Motor neuron (in vitro differentiated cells): ENCODE measurements at regions not wholly inside any gene's neighbourhood (a gene's known extent, or its start where the extent isn't known, plus 50 kb on each side); places are given as distances from the start of the nearest gene placed in this dataset.
A peak's percentile ranks its signal among the peaks of the same experiment; 100 is the strongest.
"Not testable (repeated sequence)": the region's sequence is repeated elsewhere in the genome, so short reads cannot be mapped to it uniquely, and the experiment has no call there.

Source experiments
- ATAC-seq, 8 experiments: fragments of 200-7000 bp; cut with Tn5 transposase; replicated peaks in 6 of 8; 2 replicates each; pipeline ENCODE4 v1.8.0; 2021; ENCODE audit warnings: mild to moderate bottlenecking in 8 of 8, moderate library complexity in 8 of 8
- H3K27ac ChIP-seq, 2 donors: fragments of 250-450 bp; sonication (Bioruptor Pico); 2 replicates each; pipeline ENCODE4 v1.9.0; 2021; ENCODE audit warnings: antibody characterized with exemption in 2 of 2, mild to moderate bottlenecking in 2 of 2, moderate library complexity in 1 of 2
- H3K4me1 ChIP-seq, 2 donors: fragments of 250-450 bp; sonication (Bioruptor Pico); replicated peaks in 1 of 2; 2 replicates each; pipeline ENCODE4 v1.6.1; 2021; ENCODE audit warnings: antibody characterized with exemption in 2 of 2, mild to moderate bottlenecking in 2 of 2, moderate library complexity in 1 of 2
- H3K4me3 ChIP-seq, 5 donors: fragments of 250-450 bp; sonication (Bioruptor Pico); 2 replicates each; pipeline ENCODE4 v1.9.0; 2021; ENCODE audit warnings: antibody characterized with exemption in 5 of 5, mild to moderate bottlenecking in 5 of 5, moderate library complexity in 4 of 5
- WGBS, 10 experiments: fragments of 450-650 bp; shearing (Covaris generic); methylation state at CpG; one replicate each; pipeline ENCODE4 v1.0.0; 2022; 5-methylcytosine and 5-hydroxymethylcytosine counted together
- in situ Hi-C, 9 experiments: fragments of 400-800 bp; cut with MboI; loops; one replicate each; pipeline ENCODE4 v1.15.0; 2021; ENCODE audit warnings: low sequenced_read_pairs in 9 of 9, low pct_unique_long_range_greater_than_20kb in 2 of 9; ENCODE audit not compliant: unreplicated experiment in 9 of 9

DNA sequence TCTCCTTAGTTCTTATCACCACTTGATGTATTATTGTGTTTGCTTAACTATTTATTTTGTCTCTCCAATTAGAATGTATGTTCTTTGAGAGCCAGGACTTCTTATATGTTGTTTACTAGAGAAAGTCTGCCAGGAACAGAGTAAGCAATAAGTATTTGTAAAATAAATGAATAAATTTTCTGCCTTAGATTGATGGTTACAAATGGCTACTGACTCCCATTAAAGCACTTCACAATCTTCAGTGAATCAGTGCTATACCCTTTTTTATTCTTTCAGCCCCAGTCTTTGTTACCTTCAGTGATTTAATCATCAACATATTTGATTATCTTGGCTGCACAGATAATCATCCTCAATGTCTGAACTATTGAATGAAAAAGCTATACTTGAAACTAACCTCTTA, 197.1 kb upstream of the TMEM196 start:
- Histone ChIP-seq H3K4me3 (no peak overlapping the region), H3K27ac (no peak overlapping the region), H3K4me1 (peaks cover 0 to 3% of the 10 kb centered on the region in 2 donors)
- ATAC-seq: no peak
- in situ Hi-C loops: no loop called here

DNA sequence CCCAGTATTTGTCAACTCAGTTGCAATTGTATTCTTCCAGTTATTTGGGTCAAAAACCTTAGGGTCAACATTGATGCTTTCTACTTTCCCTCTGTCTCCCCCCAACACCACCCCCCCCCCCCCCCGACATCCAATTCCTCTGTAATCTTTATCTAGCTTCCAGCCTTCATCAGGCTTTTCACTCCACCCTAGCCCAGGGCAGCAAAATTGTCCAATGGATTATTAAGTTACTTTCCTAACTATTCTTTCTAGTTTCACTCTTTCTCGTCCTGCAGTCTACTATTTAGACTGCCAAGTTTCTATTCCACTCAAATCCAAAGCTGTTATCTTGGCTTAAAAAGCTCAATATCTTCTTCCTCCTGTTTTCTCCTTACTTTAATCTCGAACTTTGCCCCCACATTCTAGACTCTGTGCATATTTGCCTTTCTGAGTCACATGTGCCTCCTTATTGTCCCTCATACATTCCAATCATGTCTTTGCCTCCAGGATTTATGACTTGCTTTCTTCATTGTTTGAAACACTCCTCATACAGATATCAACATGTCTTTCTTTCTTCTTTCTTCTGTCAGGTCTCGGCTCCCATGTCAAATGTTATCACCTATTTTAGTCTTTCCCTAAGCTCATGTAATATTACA, 196.6 kb upstream of the TMEM196 start:
- H3K4me1 ChIP-seq: peaks cover 0 to 3% of the 10 kb centered on the region in 2 donors
- ATAC-seq: peak in 4 of 8 experiments; percentile 35 to 86 (median 48)
- no peak overlapping the region for H3K4me3 ChIP-seq
- 16 to 81% (median 39%) methylated on average over 2 to 3 of the region's 4 CpGs; no CpG with 5 or more reads in 1 of the 10 experiments for WGBS, 10 experiments
- H3K27ac ChIP-seq: no peak overlapping the region
- in situ Hi-C loops: no loop called here

DNA sequence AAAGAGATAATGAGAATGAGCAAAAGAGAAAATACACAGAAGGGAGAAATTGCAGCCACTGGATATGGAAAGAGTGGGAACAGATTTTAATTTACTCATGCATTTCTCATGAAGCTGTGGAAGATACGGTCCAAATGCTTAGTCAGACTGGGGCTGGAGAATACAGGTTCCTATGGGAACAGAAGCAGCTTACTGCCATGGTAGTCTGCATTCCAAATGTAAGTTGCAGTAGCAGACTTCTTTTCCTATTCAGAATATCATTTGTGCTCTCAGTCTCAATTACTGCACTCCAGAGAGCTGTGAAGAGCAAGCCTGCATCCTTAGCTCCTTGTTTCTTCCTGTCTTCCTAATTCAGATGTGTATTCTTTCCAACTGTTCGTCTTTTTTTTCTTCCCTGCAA, 190.8 kb upstream of the TMEM196 start:
- peaks cover 8 to 12% of the 10 kb centered on the region in 2 donors for H3K4me1 ChIP-seq
- in situ Hi-C loops: no loop called here
- WGBS, 10 experiments: 13 to 75% (median 48%) methylated on average over 2 of the region's 2 CpGs; no CpG with 5 or more reads in 1 of the 10 experiments
- peak in 7 of 8 experiments; percentile 35 to 84 (median 63) for ATAC-seq
- no peak overlapping the region for H3K4me3 ChIP-seq
- no peak overlapping the region for H3K27ac ChIP-seq

DNA sequence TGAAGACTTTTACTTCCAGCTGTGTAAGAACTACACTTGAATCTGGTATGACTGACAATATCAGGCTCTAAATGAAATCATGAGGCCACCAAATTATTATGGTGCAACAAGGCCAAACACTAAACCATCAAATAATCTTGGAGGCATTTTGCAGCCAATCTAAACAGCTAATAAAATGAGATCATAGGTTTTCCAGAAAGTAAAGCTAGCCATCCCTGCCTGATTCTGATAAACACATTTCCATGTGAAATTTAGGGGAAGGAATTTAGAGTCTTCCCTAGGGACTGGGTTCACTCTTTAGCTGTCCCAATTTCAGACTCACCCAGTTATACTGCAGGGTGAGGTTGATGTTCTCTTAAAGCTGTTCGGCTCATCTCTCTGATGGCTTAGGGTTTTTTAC, 190.3 kb upstream of the TMEM196 start:
- WGBS, 10 experiments: 0 to 100% (median 89%) methylated on average over 1 of the region's 1 CpG; no CpG with 5 or more reads in 2 of the 10 experiments
- in situ Hi-C loops: no loop called here
- Histone ChIP-seq H3K4me3 (no peak overlapping the region), H3K27ac (no peak overlapping the region), H3K4me1 (peaks cover 8 to 12% of the 10 kb centered on the region in 2 donors)
- ATAC-seq: no peak

DNA sequence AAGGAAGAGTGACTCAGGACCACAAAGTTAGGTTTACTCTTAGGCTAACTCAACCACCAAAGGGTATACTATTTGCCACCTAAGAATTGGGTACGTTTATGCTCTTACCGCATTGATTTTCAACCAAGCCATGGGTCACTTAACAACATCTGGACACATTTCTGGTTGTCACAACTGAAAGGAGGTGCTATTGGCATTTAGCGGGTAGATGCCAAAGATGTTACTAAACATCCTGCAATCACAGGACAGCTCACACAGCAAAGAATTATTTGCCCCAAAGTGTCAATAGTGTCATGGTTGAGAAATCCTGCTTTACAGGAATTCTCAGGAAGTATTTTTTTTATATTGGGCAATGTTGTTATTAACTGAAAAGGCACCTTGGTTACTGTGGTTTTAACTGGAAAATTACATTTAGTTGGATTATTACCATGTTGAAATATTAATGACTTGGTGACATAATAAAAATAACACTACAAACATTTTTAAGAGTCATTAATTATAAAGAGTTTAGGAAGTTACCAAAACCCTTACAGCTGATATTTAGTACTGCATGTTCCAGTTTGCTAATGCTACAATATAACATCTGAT, 185.0 kb upstream of the TMEM196 start:
- Histone ChIP-seq H3K4me1 (no peaks in the 10 kb centered on the region), H3K27ac (no peak overlapping the region), H3K4me3 (no peak overlapping the region)
- no peak for ATAC-seq
- 0 to 100% (median 86%) methylated on average over 1 to 3 of the region's 3 CpGs; no CpG with 5 or more reads in 3 of the 10 experiments for WGBS, 10 experiments
- in situ Hi-C loops: no loop called here

DNA sequence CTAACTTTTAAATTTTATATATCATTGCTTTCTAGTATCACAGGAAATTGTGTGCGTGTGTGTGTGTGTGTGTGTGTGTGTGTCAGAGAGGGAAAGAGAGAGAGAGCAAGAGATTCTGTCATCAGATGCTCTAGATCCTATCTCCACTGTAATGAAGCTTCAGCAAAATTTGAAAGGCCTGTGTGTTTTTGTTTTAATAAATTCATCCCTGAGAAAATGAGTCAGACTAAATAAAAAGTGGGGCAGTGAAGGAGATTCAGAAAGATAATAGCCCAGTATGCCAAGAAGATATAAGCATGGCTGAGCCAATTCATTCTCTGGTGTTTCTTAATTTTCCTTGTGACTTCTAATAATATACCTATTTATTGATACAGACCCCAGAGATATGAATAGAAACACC, 184.2 kb upstream of the TMEM196 start:
- no peak for ATAC-seq
- Histone ChIP-seq H3K4me3 (no peak overlapping the region), H3K27ac (no peak overlapping the region), H3K4me1 (no peaks in the 10 kb centered on the region)
- WGBS, 10 experiments: 14 to 100% (median 63%) methylated on average over 1 of the region's 1 CpG; no CpG with 5 or more reads in 4 of the 10 experiments
- in situ Hi-C loops: no loop called here

DNA sequence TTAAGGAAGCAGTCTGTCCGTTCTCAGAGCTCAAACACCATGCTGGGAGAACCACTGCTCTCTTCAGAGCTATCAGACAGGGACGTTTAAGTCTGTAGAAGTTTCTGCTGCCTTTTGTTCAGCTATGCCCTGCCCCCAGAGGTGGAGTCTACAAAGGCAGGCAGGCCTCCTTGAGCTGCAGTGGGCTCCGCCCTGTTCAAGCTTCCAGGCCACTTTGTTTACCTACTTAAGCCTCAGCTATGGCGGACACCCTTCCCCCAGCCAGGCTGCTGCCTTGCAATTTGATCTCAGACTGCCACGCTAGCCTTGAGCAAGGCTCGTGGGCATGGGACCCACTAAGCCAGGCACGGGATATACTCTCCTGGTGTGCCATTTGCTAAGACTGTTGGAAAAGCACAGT, 180.7 kb upstream of the TMEM196 start:
- in situ Hi-C loops, ATAC-seq, H3K27ac ChIP-seq, H3K4me3 ChIP-seq, H3K4me1 ChIP-seq: not testable (repeated sequence)
- 20 to 90% (median 71%) methylated on average over 1 to 6 of the region's 7 CpGs; no CpG with 5 or more reads in 4 of the 10 experiments for WGBS, 10 experiments

DNA sequence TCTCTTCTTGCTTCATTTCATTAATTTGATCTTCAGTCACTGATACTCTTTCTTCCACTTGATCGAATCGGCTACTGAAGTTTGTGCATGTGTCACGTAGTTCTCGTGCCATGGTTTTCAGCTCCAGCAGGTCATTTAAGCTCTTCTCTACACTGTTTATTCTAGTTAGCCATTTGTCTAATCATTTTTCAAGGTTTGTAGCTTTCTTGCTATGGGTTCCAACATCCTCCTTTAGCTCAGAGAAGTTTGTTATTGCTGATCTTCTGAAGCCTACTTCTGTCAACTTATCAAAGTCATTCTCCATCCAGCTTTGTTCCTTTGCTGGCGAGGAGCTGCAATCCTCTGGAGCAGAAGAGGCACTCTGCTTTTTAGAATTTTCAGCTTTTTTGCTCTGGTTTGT, 180.0 kb upstream of the TMEM196 start:
- H3K4me1 ChIP-seq, H3K27ac ChIP-seq, in situ Hi-C loops, H3K4me3 ChIP-seq, ATAC-seq: not testable (repeated sequence)
- 81 to 98% (median 92%) methylated on average over 4 to 5 of the region's 5 CpGs for WGBS, 10 experiments

DNA sequence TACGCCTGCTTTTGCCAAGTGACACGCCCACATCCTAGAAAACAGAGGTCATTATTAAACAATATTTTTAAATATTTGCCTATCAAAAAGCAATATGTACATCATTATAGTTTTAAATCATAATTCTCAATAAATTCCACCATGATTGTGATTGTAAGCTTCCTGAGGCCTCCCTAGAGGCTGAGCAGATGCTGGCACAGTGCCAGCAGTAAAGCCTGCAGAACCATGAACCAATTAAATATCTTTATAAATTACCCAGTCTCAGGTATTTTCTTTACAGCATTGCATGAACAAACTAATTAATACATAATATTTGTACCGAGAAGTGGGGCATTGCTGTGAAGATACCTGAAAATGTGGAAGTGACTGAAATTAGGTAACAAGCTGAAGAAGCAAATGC, 174.7 kb upstream of the TMEM196 start:
- Histone ChIP-seq H3K4me3 (no peak overlapping the region), H3K4me1 (peaks cover 7 to 18% of the 10 kb centered on the region in 2 donors), H3K27ac (no peak overlapping the region)
- no peak for ATAC-seq
- in situ Hi-C loops: no loop called here
- 30 to 100% (median 59%) methylated on average over 1 to 3 of the region's 3 CpGs for WGBS, 10 experiments

DNA sequence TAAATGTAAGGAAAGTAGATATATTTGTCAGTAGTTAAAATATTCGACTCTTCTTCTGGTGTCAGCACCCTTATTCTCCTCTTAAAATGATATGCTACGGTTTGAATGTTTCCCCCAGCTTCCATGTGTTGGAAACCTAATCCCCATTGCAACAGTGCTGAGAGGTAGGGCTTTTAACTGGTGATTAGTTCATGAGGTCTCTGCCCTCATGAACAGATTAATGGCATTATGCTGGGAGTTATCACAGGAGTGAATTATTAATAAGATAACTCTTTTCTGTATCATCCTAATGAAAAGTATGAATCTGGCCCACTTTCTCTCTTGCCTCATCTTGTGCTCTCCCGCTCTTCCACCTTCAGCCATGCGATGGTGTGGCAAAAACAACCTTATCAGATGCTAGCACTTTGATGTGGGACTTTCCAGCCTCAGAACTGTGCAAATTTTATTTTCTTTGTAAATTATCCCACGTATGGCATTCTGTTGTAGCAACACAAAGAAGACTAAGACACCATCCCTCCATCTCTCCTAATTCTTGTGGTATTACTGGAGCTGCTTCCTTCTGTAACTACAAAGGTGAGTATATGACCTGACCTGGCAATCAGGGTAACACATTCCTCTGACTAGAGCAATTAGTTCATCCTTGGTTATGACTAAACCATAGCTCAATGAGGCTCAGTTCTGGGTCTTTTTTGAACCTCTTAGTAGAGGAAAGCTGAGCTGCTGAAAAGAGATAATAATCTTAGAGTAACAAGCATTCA, 171.1 kb upstream of the TMEM196 start:
- Histone ChIP-seq H3K4me1 (peaks cover 11 to 39% of the 10 kb centered on the region in 2 donors), H3K27ac (peak overlapping the region in 1 of 2 donors; percentile 30), H3K4me3 (no peak overlapping the region)
- ATAC-seq: peak in 2 of 8 experiments; percentile 6 to 19
- WGBS, 10 experiments: 40 to 100% (median 77%) methylated on average over 1 to 5 of the region's 5 CpGs
- in situ Hi-C loops: no loop called here

DNA sequence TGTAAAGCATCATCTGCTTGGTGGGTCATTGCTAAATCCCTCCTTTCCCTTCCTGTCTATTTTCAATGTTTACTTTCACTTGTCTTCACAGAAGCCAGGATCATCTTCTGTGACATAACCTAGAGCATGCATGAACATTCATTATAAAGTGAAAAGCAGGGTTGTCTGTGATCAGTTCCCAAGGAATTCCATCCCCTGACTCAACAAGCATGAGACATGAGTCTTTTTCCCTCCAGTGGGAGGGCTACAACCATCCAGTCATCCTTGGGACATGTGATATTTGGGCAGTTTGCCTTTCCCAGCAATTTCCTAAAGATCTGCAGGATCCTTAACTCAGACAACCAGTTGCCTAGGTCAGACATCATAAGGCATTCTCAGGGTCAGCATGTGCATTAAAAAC, 166.3 kb upstream of the TMEM196 start:
- in situ Hi-C loops: no loop called here
- ATAC-seq: peak in 3 of 8 experiments; percentile 37 to 69 (median 50)
- Histone ChIP-seq H3K27ac (no peak overlapping the region), H3K4me1 (peaks cover 11 to 37% of the 10 kb centered on the region in 2 donors), H3K4me3 (no peak overlapping the region)

DNA sequence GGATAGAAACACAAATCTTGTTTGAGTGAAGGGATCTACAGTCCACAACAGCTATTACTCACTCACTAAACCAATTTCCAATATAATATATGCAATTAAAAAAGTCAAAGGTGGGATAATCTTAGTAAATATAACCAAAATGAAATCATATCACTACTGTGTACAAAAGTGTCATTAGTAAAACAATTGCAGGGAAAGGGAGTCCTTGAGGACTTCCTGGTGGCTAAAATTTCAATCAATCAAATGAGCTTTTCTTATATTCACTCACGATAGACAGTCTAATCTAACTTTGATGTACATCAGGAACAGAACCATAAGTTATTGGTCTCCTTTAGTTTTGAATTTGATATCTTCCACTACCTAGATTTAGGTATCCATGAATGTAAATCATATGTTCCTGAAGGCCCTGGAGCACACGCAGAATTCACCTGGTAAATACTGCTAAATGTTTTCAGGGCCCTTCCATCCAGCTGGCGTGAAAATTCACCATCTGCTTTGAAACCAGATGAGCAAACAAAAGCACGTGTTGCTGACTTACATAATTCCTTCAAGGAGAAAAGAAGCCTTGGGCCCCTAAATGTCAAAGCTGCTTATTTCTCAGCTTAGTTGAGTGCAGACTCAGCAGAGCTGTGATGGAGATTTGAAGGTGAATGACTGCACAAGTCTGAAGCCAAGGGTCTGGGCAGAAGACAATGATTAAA, 159.3 kb upstream of the TMEM196 start:
- peak in 1 of 8 experiments; percentile 39 for ATAC-seq
- in situ Hi-C loops: no loop called here
- Histone ChIP-seq H3K4me1 (no peaks in the 10 kb centered on the region), H3K4me3 (no peak overlapping the region), H3K27ac (no peak overlapping the region)
- WGBS, 10 experiments: 14 to 83% (median 67%) methylated on average over 1 to 4 of the region's 4 CpGs; no CpG with 5 or more reads in 1 of the 10 experiments

DNA sequence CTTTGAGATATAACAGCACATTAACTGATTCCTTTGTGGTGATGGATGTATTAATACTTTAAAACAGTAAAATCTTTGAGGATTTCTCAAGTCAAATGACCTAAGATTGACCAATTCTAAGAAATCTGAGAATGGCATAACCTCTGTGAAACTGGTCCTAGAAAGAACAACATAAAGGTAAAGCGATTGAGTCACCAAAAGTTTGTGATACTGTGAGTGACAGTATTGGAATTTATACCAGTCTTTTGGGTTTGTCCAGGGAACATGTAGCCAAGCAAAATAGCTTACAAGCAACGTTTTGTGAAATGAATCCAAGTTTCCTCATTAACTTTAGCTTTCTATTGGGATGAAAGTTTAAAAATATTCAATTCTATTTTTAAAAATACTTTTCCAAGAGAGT, 157.4 kb upstream of the TMEM196 start:
- Histone ChIP-seq H3K27ac (no peak overlapping the region), H3K4me3 (no peak overlapping the region), H3K4me1 (no peaks in the 10 kb centered on the region)
- WGBS, 10 experiments: 0 to 100% (median 83%) methylated on average over 1 to 2 of the region's 2 CpGs; no CpG with 5 or more reads in 1 of the 10 experiments
- in situ Hi-C loops: no loop called here
- ATAC-seq: no peak
